ENCODE measurements at regions not wholly inside any gene's neighbourhood (a gene's known extent, or its start where the extent isn't known, plus 50 kb on each side); places are given as distances from the start of the nearest gene placed in this dataset.

- no peak for DNase-seq (ENCODE audit: low read depth, low spot score)
- no peaks in the 10 kb centered on the region for H3K79me2 ChIP-seq (ENCODE audit: control insufficient read depth, insufficient read depth, low read length)
- H4K20me1 ChIP-seq (replicated peaks; ENCODE audit: control insufficient read depth, extremely low read depth, insufficient read depth, low read length): no peaks in the 10 kb centered on the region
- no peak overlapping the region for H3K4me3 ChIP-seq (replicated peaks in 1 of 3; ENCODE audit: insufficient read depth in 1 of 3, low read depth in 1 of 3, low read length in 3 of 3)
- no peak overlapping the region for H3K9ac ChIP-seq (replicated peaks; ENCODE audit: extremely low read depth, insufficient read depth, low read length)
- H3K4me1 ChIP-seq (ENCODE audit: control insufficient read depth, extremely low read depth, insufficient read depth, low read length): no peaks in the 10 kb centered on the region
- H2AFZ ChIP-seq (ENCODE audit: low read depth, low read length): no peak overlapping the region
- FAIRE-seq: no peak
- H3K36me3 ChIP-seq (ENCODE audit: control insufficient read depth in 2 of 2, extremely low read depth in 1 of 2, insufficient read depth in 2 of 2, low read length in 2 of 2): no peaks in the 10 kb centered on the region
- ChIA-PET CTCF (no interaction called here), POLR2A (no interaction called here)
- H3K9me3 ChIP-seq (replicated peaks; ENCODE audit: control insufficient read depth, insufficient read depth, low read length): peaks cover 3% of the 10 kb centered on the region
- H3K9me1 ChIP-seq (replicated peaks; ENCODE audit: control insufficient read depth, extremely low read depth, insufficient read depth, low read length): no peaks in the 10 kb centered on the region
- H3K27me3 ChIP-seq (ENCODE audit: control insufficient read depth in 2 of 2, insufficient read depth in 2 of 2, low read length in 2 of 2): no peaks in the 10 kb centered on the region
- intact Hi-C loops (cut with micrococcal nuclease): no loop called here
- TF ChIP-seq EZH2 (IDR thresholded peaks at IDR 0.05; ENCODE audit: borderline replicate concordance, low read depth, low read length, severe bottlenecking) (no peak), POLR2A (IDR thresholded peaks at IDR 0.05; ENCODE audit: low read depth, low read length) (no peak), FOS (IDR thresholded peaks at IDR 0.05; ENCODE audit: borderline replicate concordance, insufficient read depth, low read length) (no peak), MYC (IDR thresholded peaks at IDR 0.05; ENCODE audit: low read depth, low read length) (no peak), CTCF (IDR thresholded peaks at IDR 0.05; ENCODE audit: extremely low read depth in 1 of 2, insufficient read depth in 1 of 2, low read depth in 1 of 2, low read length in 2 of 2) (no peak), POLR2AphosphoS5 (IDR thresholded peaks at IDR 0.05; ENCODE audit: insufficient read depth, low read depth, low read length) (no peak), MAX (IDR thresholded peaks at IDR 0.05; ENCODE audit: insufficient read depth, insufficient read length) (no peak), JUN (IDR thresholded peaks at IDR 0.05; ENCODE audit: borderline replicate concordance, insufficient read depth, insufficient read length, low read depth) (no peak), GATA2 (IDR thresholded peaks at IDR 0.05; ENCODE audit: insufficient read depth, insufficient read length, low read depth, low read length) (no peak)
- no TSS peak for BruUV-seq (replicated peaks)
- dilution Hi-C loops (cut with MboI; ENCODE audit: extremely low pct_ligation_motif_present, low sequenced_read_pairs): no loop called here
- H3K27ac ChIP-seq (ENCODE audit: insufficient read depth, low read depth, low read length): no peak overlapping the region
- H3K4me2 ChIP-seq (ENCODE audit: insufficient read depth, low read length): no peak overlapping the region
These were observed 777.0 kb upstream of the WWC1 start for GRCh38 chr5:167514461-167514860.

All from endothelial cell of umbilical vein (primary cell).